ENCODE measurements at regions not wholly inside any gene's neighbourhood (a gene's known extent, or its start where the extent isn't known, plus 50 kb on each side); places are given as distances from the start of the nearest gene placed in this dataset.
"Not testable (repeated sequence)": the region's sequence is repeated elsewhere in the genome, so short reads cannot be mapped to it uniquely, and the experiment has no call there.

GRCh38 chr2:95753812-95754211 is 162.0 kb downstream of the TRIM43 start:
- peaks cover 24% of the 10 kb centered on the region for H3K27me3 Mint-ChIP-seq
- H3K27ac Mint-ChIP-seq (ENCODE audit: low read depth); ATAC-seq (replicated peaks; ENCODE audit: extremely low read depth, poor library complexity, severe bottlenecking); H3K4me3 Mint-ChIP-seq; H3K36me3 Mint-ChIP-seq (ENCODE audit: insufficient read depth); DNase-seq (ENCODE audit: low spot score in 2 of 2); H3K9me3 Mint-ChIP-seq; H3K4me1 Mint-ChIP-seq: not testable (repeated sequence)

GRCh38 chr2:95754213-95754612 is 162.4 kb downstream of the TRIM43 start:
- ATAC-seq (replicated peaks; ENCODE audit: extremely low read depth, poor library complexity, severe bottlenecking); DNase-seq (ENCODE audit: low spot score in 2 of 2); H3K9me3 Mint-ChIP-seq; H3K27ac Mint-ChIP-seq (ENCODE audit: low read depth); H3K4me3 Mint-ChIP-seq; H3K4me1 Mint-ChIP-seq; H3K36me3 Mint-ChIP-seq (ENCODE audit: insufficient read depth): not testable (repeated sequence)
- H3K27me3 Mint-ChIP-seq = peaks cover 24% of the 10 kb centered on the region

DNA sequence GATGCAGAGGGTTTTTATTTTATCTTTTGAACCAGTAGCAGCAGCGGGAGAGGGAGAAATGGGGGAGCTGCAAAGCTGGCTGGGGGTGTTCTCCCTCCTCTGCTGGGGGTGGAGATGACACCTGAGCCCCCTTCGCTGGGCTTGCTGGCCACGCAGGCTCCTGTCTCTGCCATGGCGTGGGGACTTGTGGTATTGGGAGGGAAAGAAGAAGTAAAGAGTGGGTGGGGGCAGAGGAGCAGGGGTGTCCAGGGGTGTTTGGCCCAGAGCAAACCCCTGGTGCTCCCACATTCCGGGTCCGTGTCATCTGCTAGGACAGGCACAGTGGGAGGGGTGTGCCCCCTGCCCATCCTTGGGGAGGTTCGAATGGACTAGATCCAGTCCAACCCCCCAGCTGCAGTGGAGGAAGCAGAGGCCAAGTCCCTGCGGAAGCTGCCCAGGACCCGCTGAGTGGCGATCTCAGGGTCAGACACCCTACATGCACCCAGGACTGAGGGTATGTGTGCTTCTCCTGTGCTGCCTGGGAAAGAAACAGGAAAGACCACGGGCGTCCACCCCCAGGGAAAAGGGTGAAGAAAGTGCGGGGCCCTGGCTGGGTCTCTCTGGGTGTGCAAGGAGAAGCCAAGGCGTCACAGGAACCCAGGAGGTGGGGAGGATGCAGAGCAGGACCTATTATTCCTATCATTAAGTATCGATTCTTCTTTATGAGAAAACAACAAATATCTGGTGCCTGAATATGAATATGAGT is 163.2 kb downstream of the TRIM43 start:
- H3K27me3 Mint-ChIP-seq = peaks cover 24% of the 10 kb centered on the region
- H3K36me3 Mint-ChIP-seq (ENCODE audit: insufficient read depth); H3K9me3 Mint-ChIP-seq; H3K4me3 Mint-ChIP-seq; DNase-seq (ENCODE audit: low spot score in 2 of 2); H3K27ac Mint-ChIP-seq (ENCODE audit: low read depth); ATAC-seq (replicated peaks; ENCODE audit: extremely low read depth, poor library complexity, severe bottlenecking); H3K4me1 Mint-ChIP-seq: not testable (repeated sequence)

DNA sequence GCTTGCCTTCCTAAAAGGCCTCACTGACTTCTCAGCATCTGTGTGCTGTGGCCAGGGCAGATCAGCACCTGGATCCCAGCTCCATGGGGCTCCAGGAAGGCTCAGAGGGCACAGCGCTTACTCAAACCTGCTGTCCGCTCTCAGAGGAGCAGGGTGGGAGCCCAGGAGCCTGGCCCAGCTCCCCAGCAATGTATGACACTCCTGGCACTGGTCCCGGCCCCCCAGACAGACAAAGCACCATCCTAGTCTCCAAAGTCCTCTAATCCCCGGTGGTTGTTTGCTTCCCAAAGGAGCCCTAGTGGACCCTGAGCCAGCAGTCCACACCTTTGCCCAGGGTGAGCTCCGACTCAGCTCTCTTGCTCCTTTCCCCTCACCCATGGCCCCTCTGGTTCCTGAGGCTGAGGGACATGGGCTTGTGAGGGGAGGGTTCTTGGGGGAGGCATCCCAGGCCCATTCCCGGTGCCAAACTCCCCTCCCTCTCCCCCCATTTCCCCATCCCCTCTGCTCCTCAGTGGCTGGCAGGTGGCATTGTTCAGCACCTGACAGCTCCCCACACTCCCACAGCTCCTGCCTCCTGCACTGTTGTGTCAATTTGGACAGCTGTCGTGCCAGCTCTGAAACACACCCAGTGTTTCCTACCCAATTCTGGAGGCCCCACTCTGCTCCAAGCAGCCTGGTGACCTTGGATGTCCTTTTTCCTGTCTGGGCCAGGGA is 164.3 kb downstream of the TRIM43 start:
- not testable (repeated sequence) for H3K27ac Mint-ChIP-seq (ENCODE audit: low read depth); H3K4me1 Mint-ChIP-seq; H3K4me3 Mint-ChIP-seq; ATAC-seq (replicated peaks; ENCODE audit: extremely low read depth, poor library complexity, severe bottlenecking); DNase-seq (ENCODE audit: low spot score in 2 of 2); H3K9me3 Mint-ChIP-seq; H3K36me3 Mint-ChIP-seq (ENCODE audit: insufficient read depth)
- H3K27me3 Mint-ChIP-seq = peaks cover 24% of the 10 kb centered on the region

DNA sequence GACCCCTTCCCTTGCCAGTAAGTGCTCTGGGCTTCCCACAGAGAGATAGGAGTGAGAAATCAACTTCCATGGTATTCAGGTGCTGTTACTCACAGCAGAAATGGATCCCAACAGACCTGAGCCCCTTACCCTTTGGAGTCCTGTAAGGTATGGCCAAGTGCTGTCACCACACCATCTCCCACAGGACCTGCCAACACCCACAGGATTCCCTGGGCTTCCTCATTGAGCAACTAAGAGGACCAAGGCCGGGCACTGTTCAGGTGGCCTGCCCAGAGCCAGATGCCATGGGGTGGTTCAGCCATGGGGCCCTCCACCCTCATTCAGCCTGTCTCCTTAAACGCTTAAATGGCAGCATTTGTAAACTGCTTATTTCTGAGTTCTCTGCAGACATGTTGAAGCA is 166.2 kb downstream of the TRIM43 start:
- Mint-ChIP-seq H3K36me3 (ENCODE audit: insufficient read depth) (no peaks in the 10 kb centered on the region), H3K4me3 (no peak overlapping the region), H3K27ac (ENCODE audit: low read depth) (no peak overlapping the region), H3K9me3 (no peaks in the 10 kb centered on the region), H3K27me3 (peaks cover 18% of the 10 kb centered on the region), H3K4me1 (no peaks in the 10 kb centered on the region)
- DNase-seq (ENCODE audit: low spot score in 2 of 2) (no peak), ATAC-seq (replicated peaks; ENCODE audit: extremely low read depth, poor library complexity, severe bottlenecking) (no peak)

DNA sequence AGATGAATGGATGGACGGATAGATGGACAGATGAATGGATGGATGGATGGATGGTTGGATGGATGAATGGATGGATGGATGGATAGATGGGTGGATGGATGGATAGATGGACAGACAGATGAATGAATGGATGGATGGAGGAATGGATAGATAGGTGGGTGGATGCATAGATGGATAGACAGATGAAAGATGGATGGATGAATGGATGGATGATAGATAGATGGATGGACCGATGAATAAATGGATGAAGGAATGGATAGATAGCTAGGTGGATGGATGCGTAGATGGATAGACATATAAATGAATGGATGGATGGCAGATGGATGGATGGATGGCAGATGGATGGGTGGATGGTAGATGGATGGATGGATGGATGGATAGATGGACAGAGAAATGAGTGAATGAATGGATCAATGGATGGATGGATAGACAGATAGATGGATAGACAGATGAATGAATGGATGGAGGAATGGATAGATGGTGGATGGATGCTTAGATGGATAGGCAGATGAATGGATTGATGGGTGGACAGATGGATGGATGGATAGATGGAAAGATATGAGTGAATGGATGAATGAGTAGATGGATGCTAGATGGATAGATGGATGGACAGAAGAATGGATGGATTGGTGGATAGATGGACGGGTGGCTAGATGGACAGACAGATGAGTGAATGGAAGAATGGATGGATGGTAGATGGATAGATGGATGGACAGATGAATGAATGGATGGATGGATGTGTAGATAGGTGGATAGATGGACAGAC is 167.9 kb downstream of the TRIM43 start:
- no peak for DNase-seq (ENCODE audit: low spot score in 2 of 2)
- no peak for ATAC-seq (replicated peaks; ENCODE audit: extremely low read depth, poor library complexity, severe bottlenecking)
- H3K9me3 Mint-ChIP-seq = no peaks in the 10 kb centered on the region
- H3K4me3 Mint-ChIP-seq = no peak overlapping the region
- no peak overlapping the region for H3K27ac Mint-ChIP-seq (ENCODE audit: low read depth)
- H3K4me1 Mint-ChIP-seq = no peaks in the 10 kb centered on the region
- H3K36me3 Mint-ChIP-seq (ENCODE audit: insufficient read depth) = no peaks in the 10 kb centered on the region
- peaks cover 1% of the 10 kb centered on the region for H3K27me3 Mint-ChIP-seq

- Mint-ChIP-seq H3K36me3 (ENCODE audit: insufficient read depth) (no peaks in the 10 kb centered on the region), H3K27me3 (no peaks in the 10 kb centered on the region), H3K4me1 (no peaks in the 10 kb centered on the region), H3K27ac (ENCODE audit: low read depth) (no peak overlapping the region), H3K4me3 (no peak overlapping the region), H3K9me3 (no peaks in the 10 kb centered on the region)
- no peak for DNase-seq (ENCODE audit: low spot score in 2 of 2)
- ATAC-seq (replicated peaks; ENCODE audit: extremely low read depth, poor library complexity, severe bottlenecking) = no peak
Measured at GRCh38 chr2:95760806-95761525, 169.2 kb downstream of the TRIM43 start.

DNA sequence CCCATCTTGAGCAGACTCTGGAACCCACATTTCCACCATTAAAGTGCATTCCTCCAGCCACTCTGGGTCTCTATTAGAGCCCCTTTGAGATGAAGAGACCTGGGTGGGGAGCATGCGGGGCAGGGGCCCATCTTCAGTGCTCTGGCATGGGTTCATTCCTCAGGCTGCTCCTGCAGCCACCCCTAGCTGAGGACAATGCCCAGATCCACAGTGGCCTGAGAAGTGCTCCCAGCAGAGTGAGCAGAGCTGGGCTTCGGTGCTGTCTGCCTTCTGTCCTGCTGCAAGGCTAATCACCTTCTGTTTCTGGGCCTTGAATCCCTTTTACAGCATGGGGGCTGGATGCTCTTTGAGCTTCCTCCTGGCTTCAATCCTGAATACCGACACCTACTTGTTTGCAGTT is 169.8 kb downstream of the TRIM43 start:
- ATAC-seq (replicated peaks; ENCODE audit: extremely low read depth, poor library complexity, severe bottlenecking) (no peak), DNase-seq (ENCODE audit: low spot score in 2 of 2) (no peak)
- no peaks in the 10 kb centered on the region for H3K9me3 Mint-ChIP-seq
- H3K4me3 Mint-ChIP-seq = no peak overlapping the region
- no peaks in the 10 kb centered on the region for H3K27me3 Mint-ChIP-seq
- H3K4me1 Mint-ChIP-seq = no peaks in the 10 kb centered on the region
- no peaks in the 10 kb centered on the region for H3K36me3 Mint-ChIP-seq (ENCODE audit: insufficient read depth)
- H3K27ac Mint-ChIP-seq (ENCODE audit: low read depth) = no peak overlapping the region

DNA sequence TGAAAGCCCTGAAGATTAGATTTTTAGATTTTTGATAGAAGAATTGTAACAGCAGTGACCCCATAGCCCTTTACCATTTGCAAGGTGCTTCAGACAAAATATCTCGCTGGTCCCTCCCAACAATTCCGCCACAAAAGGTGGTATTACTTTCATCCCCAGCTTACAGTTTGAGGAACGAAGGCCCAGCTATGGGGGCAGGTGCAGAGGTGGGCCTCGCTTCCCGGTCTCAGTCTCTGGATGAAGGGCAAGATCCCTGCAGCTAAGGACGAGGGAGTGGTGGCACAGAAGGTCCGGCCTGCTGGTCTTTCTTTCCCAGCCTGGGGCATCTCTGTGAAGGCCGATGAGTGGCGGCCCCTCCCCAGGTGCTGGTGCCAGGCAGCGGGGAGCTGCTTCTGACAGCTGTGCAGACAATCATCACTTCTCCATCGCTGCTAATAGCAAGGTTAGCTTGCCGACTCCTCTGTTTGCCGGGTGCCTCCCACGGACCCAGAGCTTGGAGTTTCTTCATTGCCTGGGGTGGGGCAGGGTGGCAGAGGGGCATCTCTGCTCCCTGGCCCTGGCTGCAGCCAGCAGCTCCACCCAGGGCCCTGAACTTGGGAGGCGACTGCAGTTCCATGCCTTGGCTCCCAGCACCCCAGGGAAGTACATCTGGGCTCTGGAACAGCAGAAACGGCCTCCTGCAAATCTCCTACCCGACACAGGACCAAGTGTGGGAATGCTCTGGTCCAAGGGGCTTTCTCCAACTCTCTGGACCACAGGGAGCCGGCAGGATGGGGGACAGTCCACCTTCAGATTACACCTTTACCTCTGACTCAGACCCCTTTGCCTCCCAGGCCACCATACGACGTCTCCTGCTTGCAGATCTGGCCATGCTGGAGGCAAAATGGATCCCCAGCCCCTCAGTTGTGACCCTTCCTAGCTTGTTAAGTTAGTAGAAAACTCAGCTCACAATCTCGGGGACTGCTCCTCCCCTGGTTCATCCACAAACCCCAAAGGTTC is 170.5 kb downstream of the TRIM43 start:
- H3K27me3 Mint-ChIP-seq; H3K4me3 Mint-ChIP-seq; H3K27ac Mint-ChIP-seq (ENCODE audit: low read depth); DNase-seq (ENCODE audit: low spot score in 2 of 2); ATAC-seq (replicated peaks; ENCODE audit: extremely low read depth, poor library complexity, severe bottlenecking); H3K9me3 Mint-ChIP-seq; H3K4me1 Mint-ChIP-seq; H3K36me3 Mint-ChIP-seq (ENCODE audit: insufficient read depth): not testable (repeated sequence)

DNA sequence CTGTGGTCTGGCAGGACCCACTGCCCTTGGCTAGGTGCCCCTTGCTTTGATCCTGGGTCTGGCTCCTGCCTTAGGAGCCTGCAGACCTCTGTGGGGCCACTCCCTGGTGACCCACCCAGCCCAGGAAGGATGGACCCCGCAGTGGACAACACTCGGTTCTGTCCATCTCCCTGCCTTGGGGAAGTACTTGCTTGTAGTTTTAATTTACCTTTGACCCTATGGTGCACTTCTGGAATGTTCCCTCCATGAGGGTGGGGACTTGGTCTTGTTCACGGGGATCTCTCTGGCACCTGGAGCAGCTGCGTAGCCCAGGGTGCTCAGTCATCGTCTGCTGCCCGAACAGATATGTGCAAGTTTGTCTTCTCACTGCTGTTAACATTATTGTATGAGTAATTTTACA is 171.3 kb downstream of the TRIM43 start:
- H3K4me3 Mint-ChIP-seq; H3K36me3 Mint-ChIP-seq (ENCODE audit: insufficient read depth); H3K27me3 Mint-ChIP-seq; DNase-seq (ENCODE audit: low spot score in 2 of 2); ATAC-seq (replicated peaks; ENCODE audit: extremely low read depth, poor library complexity, severe bottlenecking); H3K9me3 Mint-ChIP-seq; H3K4me1 Mint-ChIP-seq; H3K27ac Mint-ChIP-seq (ENCODE audit: low read depth): not testable (repeated sequence)

GRCh38 chr2:95764966-95765365 is 173.2 kb downstream of the TRIM43 start:
- DNase-seq (ENCODE audit: low spot score in 2 of 2); H3K27me3 Mint-ChIP-seq; H3K9me3 Mint-ChIP-seq; H3K4me1 Mint-ChIP-seq; ATAC-seq (replicated peaks; ENCODE audit: extremely low read depth, poor library complexity, severe bottlenecking); H3K4me3 Mint-ChIP-seq; H3K27ac Mint-ChIP-seq (ENCODE audit: low read depth); H3K36me3 Mint-ChIP-seq (ENCODE audit: insufficient read depth): not testable (repeated sequence)

All from central memory CD8-positive, alpha-beta T cell (primary cell).